GM19324 (cell line): ENCODE measurements at regions not wholly inside any gene's neighbourhood (a gene's known extent, or its start where the extent isn't known, plus 50 kb on each side); places are given as distances from the start of the nearest gene placed in this dataset.

Experiments
- ATAC-seq: cut with Tn5 transposase; IDR thresholded peaks from one replicate; pipeline ENCODE4 v1.9.1; 2021; ENCODE audit warnings: mild to moderate bottlenecking, moderate library complexity; ENCODE audit not compliant: unreplicated experiment, low FRiP score

DNA sequence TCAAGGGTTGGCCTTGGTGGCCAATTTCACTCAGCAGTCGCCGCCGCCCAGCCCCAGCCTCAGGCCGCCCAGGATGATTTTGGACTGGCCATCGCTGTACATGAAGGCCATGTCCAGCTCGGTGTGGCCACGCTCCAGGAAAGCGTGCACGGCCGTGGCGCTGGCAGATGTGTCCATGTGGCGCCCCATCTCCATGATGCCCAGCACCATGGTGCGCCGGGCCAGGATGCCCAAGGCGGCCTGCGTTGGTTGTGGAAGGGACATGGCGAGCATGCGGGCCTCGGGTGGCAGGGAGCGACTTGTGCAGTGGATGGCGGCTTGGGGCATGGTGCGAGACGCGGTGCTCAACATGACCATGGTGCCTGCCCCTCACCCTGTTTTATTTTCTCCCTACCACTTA is 55.4 kb downstream of the ZCCHC12 start:
- no peak for ATAC-seq

DNA sequence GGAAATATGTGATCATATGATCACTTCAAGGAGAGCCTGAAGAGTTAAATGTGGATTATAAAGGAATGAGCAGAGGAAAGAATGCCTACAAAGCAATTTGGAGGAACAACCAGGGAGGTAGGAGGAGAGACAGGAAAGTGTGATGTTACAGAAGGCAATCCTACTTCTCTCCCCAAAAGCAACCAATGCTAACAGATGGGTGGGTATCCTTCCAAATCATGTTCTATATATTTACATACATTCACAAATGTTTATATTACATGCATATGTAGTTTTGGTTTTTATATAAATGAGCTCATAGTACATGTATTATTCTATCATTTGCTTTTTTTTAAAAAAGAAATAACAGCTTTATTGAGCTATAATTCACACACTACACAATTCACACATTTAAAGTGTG is 56.0 kb downstream of the ZCCHC12 start:
- ATAC-seq = no peak

DNA sequence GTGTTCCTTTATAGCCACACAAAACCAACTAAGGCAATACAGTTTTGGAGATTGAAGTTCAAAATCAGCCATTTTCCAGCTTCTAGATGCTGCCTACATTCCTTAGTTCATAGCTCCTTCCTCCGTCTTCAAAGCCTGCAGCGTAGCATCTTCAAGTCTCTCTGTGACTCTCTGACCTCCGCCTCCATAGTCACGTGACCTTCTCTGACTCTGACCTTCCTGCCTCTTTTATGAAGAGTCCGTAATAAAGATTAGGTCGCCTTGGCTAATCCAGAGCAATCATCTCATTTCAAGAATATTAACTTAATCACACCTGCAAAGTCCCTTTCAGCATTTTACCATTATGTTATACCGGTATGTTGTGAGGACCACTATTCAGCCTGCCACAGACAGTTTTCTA is 60.4 kb downstream of the ZCCHC12 start:
- ATAC-seq = no peak

GRCh38 chrX:118884552-118885138 is 61.0 kb downstream of the ZCCHC12 start:
- no peak for ATAC-seq

GRCh38 chrX:118893923-118894322 is 70.3 kb downstream of the ZCCHC12 start:
- no peak for ATAC-seq

- ATAC-seq = no peak
These were observed 72.4 kb upstream of the LONRF3 start for GRCh38 chrX:118901991-118902390.

- peak; percentile 60 for ATAC-seq
These were observed 70.2 kb upstream of the LONRF3 start for GRCh38 chrX:118904218-118904617.

DNA sequence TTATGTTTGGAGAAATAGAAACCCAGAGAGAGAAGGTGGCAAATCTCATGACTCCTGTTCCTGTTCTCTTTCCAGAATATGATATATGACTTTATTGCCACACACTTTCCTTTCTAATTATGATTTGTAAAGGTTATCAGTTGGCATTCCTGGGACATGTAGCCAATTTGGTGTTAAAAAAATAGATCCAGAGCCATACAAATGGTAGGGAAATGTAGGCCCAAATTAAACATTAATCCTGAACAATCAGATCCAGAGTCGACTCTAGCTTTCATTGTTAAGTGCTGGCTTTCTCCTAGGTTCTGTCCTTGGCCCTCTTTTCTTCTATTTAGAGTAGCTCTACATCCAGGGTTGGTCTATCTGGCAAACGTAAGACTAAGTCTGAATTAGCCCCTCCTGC is 69.8 kb upstream of the LONRF3 start:
- no peak for ATAC-seq
